Vagina (tissue), 2 donors: ENCODE measurements at regions not wholly inside any gene's neighbourhood (a gene's known extent, or its start where the extent isn't known, plus 50 kb on each side); places are given as distances from the start of the nearest gene placed in this dataset.

ENCODE experiments used
- DNase-seq, 2 donors: peaks; one replicate each; pipeline ENCODE4 v3.0.0-alpha.2; 2017; ENCODE audit errors: extremely low spot score in 2 of 2
- H3K27ac ChIP-seq: fragments of 200-600 bp; sonication (generic); one replicate; pipeline ENCODE4 v1.5.1; 2019
- H3K27me3 ChIP-seq: fragments of 200-600 bp; sonication (generic); one replicate; pipeline ENCODE4 v1.5.1; 2019
- H3K36me3 ChIP-seq, 2 donors: fragments of 200-600 bp; sonication (generic); one replicate each; pipeline ENCODE4 v1.5.1; 2017 to 2019
- H3K4me1 ChIP-seq: fragments of 200-600 bp; sonication (generic); one replicate; pipeline ENCODE4 v1.5.1; 2019
- H3K4me3 ChIP-seq, 2 donors: fragments of 200-600 bp; sonication (generic); 1 replicate in 1 of 2; 2 replicates in 1 of 2; pipeline ENCODE4 v1.5.1; 2016 to 2019
- H3K9me3 ChIP-seq: fragments of 200-600 bp; sonication (generic); one replicate; pipeline ENCODE4 v1.5.1; 2019
- POLR2A ChIP-seq, 2 donors: fragments of 450-650 bp; IDR thresholded peaks; one replicate each; pipeline ENCODE4 v1.6.1; 2017; ENCODE audit warnings: antibody characterized with exemption in 2 of 2, mild to moderate bottlenecking in 2 of 2, moderate library complexity in 2 of 2
- POLR2AphosphoS5 ChIP-seq, 2 donors: sonication (generic); formaldehyde crosslinking; IDR thresholded peaks; one replicate each; pipeline ENCODE4 v1.9.0; 2017; ENCODE audit warnings: antibody characterized with exemption in 2 of 2, mild to moderate bottlenecking in 2 of 2, low read depth in 1 of 2; ENCODE audit not compliant: insufficient read depth in 1 of 2
- intact Hi-C: fragments of 100-400 bp; cut with DNase I; formaldehyde crosslinking; loops from one replicate; pipeline ENCODE4 v1.15.1; 2023
- TF ChIP-seq, protein P1 (sequence below), 3 experiments: fragments of 450-650 bp in 2 of 3; fragments of 200-600 bp in 1 of 3; sonication (generic) in 1 of 3; IDR thresholded peaks; one replicate each; pipeline ENCODE4 v1.5.1; 2017 to 2019; ENCODE audit warnings: antibody characterized with exemption in 3 of 3, mild to moderate bottlenecking in 2 of 3, moderate library complexity in 2 of 3

DNA sequence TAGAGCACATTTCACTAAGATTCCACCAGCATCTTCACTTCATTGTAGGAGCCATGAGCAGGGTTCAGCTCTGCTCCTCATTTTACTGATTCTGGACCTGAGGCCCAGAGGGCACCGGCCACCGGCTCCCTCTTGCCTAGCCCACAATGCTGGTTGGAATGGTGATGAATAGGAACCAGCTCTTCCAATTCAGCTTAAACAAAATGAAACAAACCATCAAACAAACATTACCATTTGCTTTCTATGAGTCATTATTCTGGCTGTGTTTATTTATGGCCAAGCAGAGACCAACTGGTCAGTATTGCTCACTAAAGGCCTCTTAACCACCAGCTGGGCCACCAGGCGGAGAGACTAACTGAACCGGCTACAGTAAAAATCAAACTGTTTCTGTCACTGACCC, 176.7 kb downstream of the MTX2 start:
- no peaks in the 10 kb centered on the region for H3K9me3 ChIP-seq
- H3K36me3 ChIP-seq = no peaks in the 10 kb centered on the region
- H3K4me3 ChIP-seq = no peak overlapping the region
- intact Hi-C loops = no loop called here
- H3K27me3 ChIP-seq = no peaks in the 10 kb centered on the region
- no peaks in the 10 kb centered on the region for H3K4me1 ChIP-seq
- DNase-seq = no peak
- no peak for TF ChIP-seq POLR2AphosphoS5 (IDR thresholded peaks at IDR 0.05; ENCODE audit: insufficient read depth in 1 of 2, low read depth in 1 of 2)
- no peak for TF ChIP-seq POLR2A (IDR thresholded peaks at IDR 0.05)
- TF ChIP-seq, protein P1, sequence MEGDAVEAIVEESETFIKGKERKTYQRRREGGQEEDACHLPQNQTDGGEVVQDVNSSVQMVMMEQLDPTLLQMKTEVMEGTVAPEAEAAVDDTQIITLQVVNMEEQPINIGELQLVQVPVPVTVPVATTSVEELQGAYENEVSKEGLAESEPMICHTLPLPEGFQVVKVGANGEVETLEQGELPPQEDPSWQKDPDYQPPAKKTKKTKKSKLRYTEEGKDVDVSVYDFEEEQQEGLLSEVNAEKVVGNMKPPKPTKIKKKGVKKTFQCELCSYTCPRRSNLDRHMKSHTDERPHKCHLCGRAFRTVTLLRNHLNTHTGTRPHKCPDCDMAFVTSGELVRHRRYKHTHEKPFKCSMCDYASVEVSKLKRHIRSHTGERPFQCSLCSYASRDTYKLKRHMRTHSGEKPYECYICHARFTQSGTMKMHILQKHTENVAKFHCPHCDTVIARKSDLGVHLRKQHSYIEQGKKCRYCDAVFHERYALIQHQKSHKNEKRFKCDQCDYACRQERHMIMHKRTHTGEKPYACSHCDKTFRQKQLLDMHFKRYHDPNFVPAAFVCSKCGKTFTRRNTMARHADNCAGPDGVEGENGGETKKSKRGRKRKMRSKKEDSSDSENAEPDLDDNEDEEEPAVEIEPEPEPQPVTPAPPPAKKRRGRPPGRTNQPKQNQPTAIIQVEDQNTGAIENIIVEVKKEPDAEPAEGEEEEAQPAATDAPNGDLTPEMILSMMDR (IDR thresholded peaks at IDR 0.05) = no peak
- no peak overlapping the region for H3K27ac ChIP-seq

DNA sequence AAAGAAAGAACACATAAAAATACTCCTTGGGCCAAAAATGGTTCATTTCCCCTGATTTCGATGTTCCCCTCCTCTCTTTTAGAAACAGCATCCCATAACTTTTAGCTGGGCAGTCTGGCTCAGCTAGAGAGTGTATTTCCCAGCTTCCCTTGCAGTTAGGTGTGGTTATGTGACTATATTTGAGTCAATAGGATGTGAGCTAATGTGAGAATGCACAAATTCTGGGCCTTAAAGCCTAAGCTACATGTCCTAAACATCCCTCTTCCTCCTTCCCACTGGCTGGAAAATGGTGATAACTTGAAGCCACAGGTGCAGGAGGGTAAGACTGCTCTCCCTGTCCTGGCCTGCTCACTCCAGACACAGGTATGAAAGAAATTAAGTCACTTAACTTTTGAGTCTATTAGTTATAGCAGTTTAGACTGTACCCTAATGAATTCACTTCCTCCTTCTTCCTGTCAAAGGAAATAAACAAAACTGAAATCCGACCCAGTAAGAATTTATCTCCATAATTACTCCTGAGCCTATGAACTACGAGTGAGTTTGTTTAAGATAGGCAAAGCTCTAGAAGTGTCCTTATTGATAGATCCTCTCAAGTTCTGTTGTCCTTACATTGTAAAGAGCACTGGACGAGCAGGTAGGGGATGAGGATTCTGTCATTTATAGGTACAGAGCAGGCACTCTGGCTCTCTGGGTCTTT, 177.6 kb downstream of the MTX2 start:
- Histone ChIP-seq H3K9me3 (no peaks in the 10 kb centered on the region), H3K27ac (no peak overlapping the region), H3K27me3 (no peaks in the 10 kb centered on the region), H3K36me3 (no peaks in the 10 kb centered on the region), H3K4me3 (no peak overlapping the region), H3K4me1 (no peaks in the 10 kb centered on the region)
- TF ChIP-seq, protein P1 (IDR thresholded peaks at IDR 0.05) = no peak
- TF ChIP-seq POLR2AphosphoS5 (IDR thresholded peaks at IDR 0.05; ENCODE audit: insufficient read depth in 1 of 2, low read depth in 1 of 2) (no peak), POLR2A (IDR thresholded peaks at IDR 0.05) (no peak)
- DNase-seq = no peak
- intact Hi-C loops = no loop called here

DNA sequence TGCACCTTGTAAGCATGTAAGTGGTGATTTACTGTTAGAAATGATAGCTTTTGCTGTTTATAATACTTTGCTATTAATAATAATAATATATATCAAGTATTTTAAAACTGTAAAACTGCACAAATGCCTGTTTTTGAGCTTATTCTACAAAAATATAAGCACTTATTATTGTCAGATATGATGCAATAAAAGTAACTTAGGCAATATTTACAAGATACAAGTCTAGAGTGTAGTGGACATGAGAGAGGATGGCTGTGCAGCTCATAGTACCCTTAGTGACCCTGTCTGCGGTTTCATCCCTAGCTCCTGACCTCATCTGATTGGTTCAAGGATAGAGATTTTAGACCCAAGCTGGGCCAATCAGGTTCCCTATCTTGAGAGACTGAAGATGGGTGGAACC, 178.4 kb downstream of the MTX2 start:
- Histone ChIP-seq H3K9me3 (no peaks in the 10 kb centered on the region), H3K27ac (no peak overlapping the region), H3K4me3 (no peak overlapping the region), H3K36me3 (no peaks in the 10 kb centered on the region), H3K27me3 (no peaks in the 10 kb centered on the region), H3K4me1 (no peaks in the 10 kb centered on the region)
- DNase-seq = no peak
- intact Hi-C loops = no loop called here
- TF ChIP-seq POLR2AphosphoS5 (IDR thresholded peaks at IDR 0.05; ENCODE audit: insufficient read depth in 1 of 2, low read depth in 1 of 2) (no peak), POLR2A (IDR thresholded peaks at IDR 0.05) (no peak)
- TF ChIP-seq, protein P1 (IDR thresholded peaks at IDR 0.05) = no peak

DNA sequence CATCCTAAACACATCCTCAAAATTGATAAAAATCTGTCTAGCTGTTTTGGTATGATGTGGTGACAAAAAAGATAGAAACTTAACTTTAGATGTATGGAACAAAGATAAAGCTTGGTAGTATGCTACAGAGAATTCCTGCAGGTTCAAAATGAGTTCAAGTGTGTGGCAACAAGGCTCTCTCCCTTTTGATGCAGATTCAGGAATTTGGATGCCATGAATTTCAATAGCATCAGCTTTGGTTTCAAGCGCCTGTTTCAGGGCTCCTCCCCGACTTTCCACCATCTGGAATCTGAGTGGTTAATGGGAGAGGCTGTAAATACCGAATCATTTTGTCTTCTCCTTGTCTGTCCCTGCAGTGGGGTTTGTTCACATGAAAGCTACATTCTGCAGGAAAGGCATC, 180.6 kb downstream of the MTX2 start:
- Histone ChIP-seq H3K4me3 (no peak overlapping the region), H3K27ac (no peak overlapping the region), H3K9me3 (no peaks in the 10 kb centered on the region), H3K36me3 (no peaks in the 10 kb centered on the region), H3K27me3 (no peaks in the 10 kb centered on the region), H3K4me1 (peaks cover 3% of the 10 kb centered on the region)
- no peak for DNase-seq
- intact Hi-C loops = loop anchor here (10.0 kb wide), 1 partner anchor 185 kb away; no protein-coding TSS in a partner anchor
- no peak for TF ChIP-seq POLR2A (IDR thresholded peaks at IDR 0.05)
- TF ChIP-seq, protein P1 (IDR thresholded peaks at IDR 0.05) = no peak

DNA sequence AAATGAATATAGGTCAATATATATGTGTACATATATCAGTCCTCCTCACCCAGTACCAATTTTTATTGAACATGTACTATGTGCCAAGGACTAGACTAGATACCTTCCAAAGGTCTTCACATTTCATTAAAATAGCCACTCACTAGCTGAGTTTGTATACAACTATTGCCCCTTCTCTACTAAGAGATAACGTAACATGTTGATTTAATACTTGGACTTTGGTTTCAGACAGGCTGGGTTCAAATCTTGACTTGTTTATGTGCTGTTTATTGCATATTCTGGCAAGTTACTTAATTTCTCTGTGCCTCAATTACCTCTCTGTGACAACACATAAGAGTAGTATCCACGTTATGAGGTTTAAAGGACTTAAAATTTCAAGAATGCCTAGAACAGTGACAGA, 184.5 kb downstream of the MTX2 start:
- TF ChIP-seq POLR2AphosphoS5 (IDR thresholded peaks at IDR 0.05; ENCODE audit: insufficient read depth in 1 of 2, low read depth in 1 of 2) = no peak
- TF ChIP-seq, protein P1 (IDR thresholded peaks at IDR 0.05) = no peak
- TF ChIP-seq POLR2A (IDR thresholded peaks at IDR 0.05) = no peak
- intact Hi-C loops = loop anchor here (10.0 kb wide), 1 partner anchor 181 kb away; no protein-coding TSS in a partner anchor
- H3K4me1 ChIP-seq = peaks cover 9% of the 10 kb centered on the region
- H3K27me3 ChIP-seq = no peaks in the 10 kb centered on the region
- H3K36me3 ChIP-seq = no peaks in the 10 kb centered on the region
- no peak overlapping the region for H3K4me3 ChIP-seq
- no peak overlapping the region for H3K27ac ChIP-seq
- no peak for DNase-seq
- H3K9me3 ChIP-seq = no peaks in the 10 kb centered on the region
